ENCODE measurements at regions not wholly inside any gene's neighbourhood (a gene's known extent, or its start where the extent isn't known, plus 50 kb on each side); places are given as distances from the start of the nearest gene placed in this dataset.
A peak's percentile ranks its signal among the peaks of the same experiment; 100 is the strongest.

GRCh38 chr15:81835731-81836130, 210.1 kb downstream of the MEX3B start:
- no peak for DNase-seq (ENCODE audit: extremely low read depth in 1 of 4, low spot score in 3 of 4)
- H3K36me3 ChIP-seq (ENCODE audit: control insufficient read depth, insufficient read depth, low read length): no peaks in the 10 kb centered on the region
- H3K9ac ChIP-seq (ENCODE audit: insufficient read depth in 1 of 2, low read depth in 2 of 2, low read length in 2 of 2): no peak overlapping the region
- H3K4me2 ChIP-seq (ENCODE audit: insufficient read depth, low read length): no peak overlapping the region
- H4K20me1 ChIP-seq (replicated peaks; ENCODE audit: control insufficient read depth, insufficient read depth, low read length): no peaks in the 10 kb centered on the region
- intact Hi-C loops (cut with micrococcal nuclease) (no loop called here), in situ Hi-C loops (cut with MboI) (no loop called here)
- 73% methylated on average over 1 of the region's 1 CpG for WGBS (ENCODE audit: insufficient coverage, low coverage, missing lambda C conversion rate)
- CTCF ChIA-PET (ENCODE audit: low intra/inter-chr PET ratio): no interaction called here
- H3K27me3 ChIP-seq (ENCODE audit: control insufficient read depth in 2 of 2, insufficient read depth in 2 of 2, low read length in 2 of 2): no peaks in the 10 kb centered on the region
- H2AFZ ChIP-seq (ENCODE audit: low read depth, low read length): no peak overlapping the region
- POLR2A ChIA-PET: interaction anchor here (1.3 kb wide), 1 partner anchor 19 kb away, joined by 3 read pairs; no protein-coding TSS in a partner anchor
- TF ChIP-seq ETS1 (conservative IDR thresholded peaks at IDR 0.05; ENCODE audit: control insufficient read depth, low read depth, low read length) (no peak), C11orf30 (IDR thresholded peaks at IDR 0.05; ENCODE audit: low read depth) (peak; percentile 39; the same call in 1 of the 2 replicates), ZNF316 (IDR thresholded peaks at IDR 0.05) (peak; percentile 73)
- no peak for FAIRE-seq
- no TSS peak for BruUV-seq (replicated peaks)
- ATAC-seq: no peak
- H3K4me3 ChIP-seq: no peak overlapping the region
- H3K79me2 ChIP-seq (ENCODE audit: control insufficient read depth, insufficient read depth, low read length): no peaks in the 10 kb centered on the region
- H3K9me3 ChIP-seq (replicated peaks; ENCODE audit: control insufficient read depth, insufficient read depth, low read depth, low read length): no peaks in the 10 kb centered on the region
- H3K9me1 ChIP-seq (ENCODE audit: control insufficient read depth, insufficient read depth, low read length): no peaks in the 10 kb centered on the region
- H3K27ac ChIP-seq (ENCODE audit: extremely low read depth, low read depth, low read length): no peak overlapping the region
- H3K4me1 ChIP-seq (replicated peaks in 1 of 2; ENCODE audit: control insufficient read depth in 2 of 2, insufficient read depth in 2 of 2, low read length in 2 of 2): no peaks in the 10 kb centered on the region

GRCh38 chr15:81830520-81830919, 215.3 kb downstream of the MEX3B start:
- no TSS peak for BruUV-seq (replicated peaks)
- no peak for TF ChIP-seq EP300 (IDR thresholded peaks at IDR 0.05; ENCODE audit: low read length)
- TF ChIP-seq ELK3 (CRISPR knock-in tag; IDR thresholded peaks at IDR 0.05): no peak
- TF ChIP-seq CEBPG (CRISPR knock-in tag; IDR thresholded peaks at IDR 0.05): no peak
- peak; percentile 30 to 67; a peak in 3 of 4 replicates for TF ChIP-seq CEBPG (tag; conservative IDR thresholded peaks at IDR 0.05 in 1 of 2, IDR thresholded peaks at IDR 0.05 in 1 of 2)
- no peak for TF ChIP-seq ZNF354B (CRISPR knock-in tag; IDR thresholded peaks at IDR 0.05)
- peak; percentile 51 for TF ChIP-seq ZNF316 (IDR thresholded peaks at IDR 0.05)
- TF ChIP-seq C11orf30 (IDR thresholded peaks at IDR 0.05; ENCODE audit: low read depth): peak; percentile 34; the same call in 1 of the 2 replicates
- peak; percentile 61 for TF ChIP-seq CEBPB (tag; IDR thresholded peaks at IDR 0.05)
- in situ Hi-C loops (cut with MboI) (no loop called here), intact Hi-C loops (cut with micrococcal nuclease) (no loop called here)
- Histone ChIP-seq H3K9ac (ENCODE audit: insufficient read depth in 1 of 2, low read depth in 2 of 2, low read length in 2 of 2) (no peak overlapping the region), H3K4me1 (replicated peaks in 1 of 2; ENCODE audit: control insufficient read depth in 2 of 2, insufficient read depth in 2 of 2, low read length in 2 of 2) (no peaks in the 10 kb centered on the region; a peak in 1 of 5 replicates), H3K27ac (ENCODE audit: extremely low read depth, low read depth, low read length) (no peak overlapping the region), H3K79me2 (ENCODE audit: control insufficient read depth, insufficient read depth, low read length) (no peaks in the 10 kb centered on the region), H3K36me3 (ENCODE audit: control insufficient read depth, insufficient read depth, low read length) (no peaks in the 10 kb centered on the region), H3K4me2 (ENCODE audit: insufficient read depth, low read length) (no peak overlapping the region), H3K4me3 (no peak overlapping the region), H2AFZ (ENCODE audit: low read depth, low read length) (no peak overlapping the region), H3K9me1 (ENCODE audit: control insufficient read depth, insufficient read depth, low read length) (no peaks in the 10 kb centered on the region), H3K9me3 (replicated peaks; ENCODE audit: control insufficient read depth, insufficient read depth, low read depth, low read length) (no peaks in the 10 kb centered on the region), H4K20me1 (replicated peaks; ENCODE audit: control insufficient read depth, insufficient read depth, low read length) (peaks cover 4% of the 10 kb centered on the region; the same call in 1 of the 2 replicates), H3K27me3 (ENCODE audit: control insufficient read depth in 2 of 2, insufficient read depth in 2 of 2, low read length in 2 of 2) (peaks cover 0 to 4% of the 10 kb centered on the region in 2 experiments; a peak in 1 of 5 replicates)
- ATAC-seq: no peak
- DNase-seq (ENCODE audit: extremely low read depth in 1 of 4, low spot score in 3 of 4): no peak
- POLR2A ChIA-PET: no interaction called here
- 0% methylated on average over 1 of the region's 1 CpG for WGBS (ENCODE audit: insufficient coverage, low coverage, missing lambda C conversion rate)
- CTCF ChIA-PET (ENCODE audit: low intra/inter-chr PET ratio): no interaction called here
- FAIRE-seq: no peak
